MM.1S (cell line): ENCODE measurements at regions not wholly inside any gene's neighbourhood (a gene's known extent, or its start where the extent isn't known, plus 50 kb on each side); places are given as distances from the start of the nearest gene placed in this dataset.

Source experiments
- DNase-seq: peaks from one replicate; pipeline ENCODE4 v3.0.0-alpha.2; 2015
- H2AFZ ChIP-seq: fragments of 300-600 bp; sonication (generic); 2 replicates; pipeline ENCODE4 v1.6.0; 2016; ENCODE audit warnings: antibody characterized with exemption, low read length
- H3F3A ChIP-seq: fragments of 300-600 bp; sonication (generic); 2 replicates; pipeline ENCODE4 v1.6.1; 2016; ENCODE audit warnings: mild to moderate bottlenecking, antibody characterized with exemption, low read length, moderate library complexity, mixed read lengths; ENCODE audit not compliant: insufficient read depth
- H3K27ac ChIP-seq: fragments of 300-600 bp; sonication (generic); 2 replicates; pipeline ENCODE4 v1.5.1; 2016; ENCODE audit warnings: mild to moderate bottlenecking, low read length
- H3K27me3 ChIP-seq: fragments of 300-600 bp; sonication (generic); replicated peaks from 2 replicates; pipeline ENCODE4 v1.6.0; 2016; ENCODE audit warnings: low read length; ENCODE audit not compliant: insufficient read depth
- H3K36me3 ChIP-seq: fragments of 300-600 bp; sonication (generic); replicated peaks from 2 replicates; pipeline ENCODE4 v1.6.1; 2016; ENCODE audit warnings: mild to moderate bottlenecking, low read length, mixed read lengths; ENCODE audit not compliant: insufficient read depth
- H3K4me1 ChIP-seq: fragments of 300-600 bp; sonication (generic); 2 replicates; pipeline ENCODE4 v1.6.1; 2016; ENCODE audit warnings: low read length, mixed read lengths
- H3K4me2 ChIP-seq: fragments of 300-600 bp; sonication (generic); 2 replicates; pipeline ENCODE4 v1.6.0; 2016; ENCODE audit warnings: low read depth, low read length
- H3K4me3 ChIP-seq: fragments of 300-600 bp; sonication (generic); 2 replicates; pipeline ENCODE4 v1.5.1; 2016; ENCODE audit warnings: low read length, mixed read lengths
- H3K79me2 ChIP-seq: fragments of 300-600 bp; sonication (generic); 2 replicates; pipeline ENCODE4 v1.6.1; 2016; ENCODE audit warnings: mixed run types, low read length, mixed read lengths
- H3K9ac ChIP-seq: fragments of 300-600 bp; sonication (generic); 2 replicates; pipeline ENCODE4 v1.6.1; 2016; ENCODE audit warnings: low read length, mixed read lengths
- H3K9me2 ChIP-seq: fragments of 300-600 bp; sonication (generic); replicated peaks from 2 replicates; pipeline ENCODE4 v1.6.1; 2016; ENCODE audit warnings: mild to moderate bottlenecking, low read length, mixed read lengths; ENCODE audit not compliant: insufficient read depth
- H3K9me3 ChIP-seq: fragments of 300-600 bp; sonication (generic); replicated peaks from 2 replicates; pipeline ENCODE4 v1.6.1; 2016; ENCODE audit warnings: mild to moderate bottlenecking, low read length, mixed read lengths; ENCODE audit not compliant: insufficient read depth
- H4K20me1 ChIP-seq: fragments of 300-600 bp; sonication (generic); 2 replicates; pipeline ENCODE4 v1.6.1; 2016; ENCODE audit warnings: mild to moderate bottlenecking, low read length, moderate library complexity, mixed read lengths; ENCODE audit not compliant: insufficient read depth
- EZH2 ChIP-seq: fragments of 300-600 bp; sonication (generic); optimal IDR thresholded peaks from 2 replicates; pipeline ENCODE3; 2017; ENCODE audit warnings: low read depth, mild to moderate bottlenecking, antibody characterized with exemption, low read length, mixed read lengths
- EZH2phosphoT487 ChIP-seq: fragments of 300-600 bp; sonication (generic); IDR thresholded peaks from 2 replicates; pipeline ENCODE4 v1.6.1; 2018; ENCODE audit warnings: antibody characterized with exemption, low read length
- TF ChIP-seq, protein P1 (sequence below): fragments of 300-600 bp; sonication (generic); IDR thresholded peaks from 2 replicates; pipeline ENCODE4 v1.5.1; 2016; ENCODE audit warnings: antibody characterized with exemption, low read length, mixed read lengths

DNA sequence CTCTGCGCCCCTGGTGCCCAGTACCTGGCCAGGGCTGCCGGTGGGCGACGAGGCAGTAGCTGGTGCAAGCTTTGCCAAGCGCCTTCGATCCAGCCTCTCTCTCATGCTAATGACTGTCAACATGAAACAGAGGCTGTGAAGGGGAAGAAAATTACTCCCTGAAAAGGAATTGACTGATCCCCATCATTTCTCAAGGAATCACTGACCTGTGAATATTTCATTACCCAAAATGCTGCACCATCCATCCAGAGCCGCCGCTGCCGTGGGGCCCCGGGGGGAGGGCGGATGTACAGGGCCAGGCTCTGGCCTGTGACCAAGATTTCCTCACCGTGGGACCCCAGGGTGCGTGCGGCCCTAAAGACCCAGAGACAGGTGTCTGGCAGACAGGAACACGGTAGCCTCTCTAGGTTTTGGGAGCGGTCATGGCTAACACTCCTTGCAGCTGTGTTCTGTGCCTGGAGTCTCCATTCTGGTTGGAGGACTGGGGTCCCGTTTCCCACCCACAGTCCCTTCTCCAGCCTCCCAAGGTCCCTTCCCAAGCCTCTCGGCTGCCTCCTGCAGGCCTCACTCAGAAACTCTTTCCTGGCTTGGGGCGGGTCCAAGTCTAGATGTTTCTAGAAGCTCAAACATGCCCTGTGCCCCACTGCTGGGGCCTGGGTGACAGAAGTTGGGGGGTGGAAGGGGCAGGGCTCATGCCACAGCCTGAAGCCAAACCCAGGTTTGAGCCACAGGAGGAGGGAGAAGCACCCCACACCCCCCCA is 73.3 kb downstream of the ENGASE start:
- Histone ChIP-seq H3K9ac (no peak overlapping the region), H4K20me1 (no peaks in the 10 kb centered on the region), H2AFZ (no peak overlapping the region), H3K27ac (no peak overlapping the region), H3K27me3 (peaks cover 89% of the 10 kb centered on the region), H3K4me2 (no peak overlapping the region), H3K4me1 (no peaks in the 10 kb centered on the region), H3F3A (no peaks in the 10 kb centered on the region), H3K4me3 (no peak overlapping the region), H3K79me2 (no peaks in the 10 kb centered on the region), H3K9me2 (no peaks in the 10 kb centered on the region), H3K36me3 (no peaks in the 10 kb centered on the region), H3K9me3 (no peaks in the 10 kb centered on the region)
- TF ChIP-seq, protein P1, sequence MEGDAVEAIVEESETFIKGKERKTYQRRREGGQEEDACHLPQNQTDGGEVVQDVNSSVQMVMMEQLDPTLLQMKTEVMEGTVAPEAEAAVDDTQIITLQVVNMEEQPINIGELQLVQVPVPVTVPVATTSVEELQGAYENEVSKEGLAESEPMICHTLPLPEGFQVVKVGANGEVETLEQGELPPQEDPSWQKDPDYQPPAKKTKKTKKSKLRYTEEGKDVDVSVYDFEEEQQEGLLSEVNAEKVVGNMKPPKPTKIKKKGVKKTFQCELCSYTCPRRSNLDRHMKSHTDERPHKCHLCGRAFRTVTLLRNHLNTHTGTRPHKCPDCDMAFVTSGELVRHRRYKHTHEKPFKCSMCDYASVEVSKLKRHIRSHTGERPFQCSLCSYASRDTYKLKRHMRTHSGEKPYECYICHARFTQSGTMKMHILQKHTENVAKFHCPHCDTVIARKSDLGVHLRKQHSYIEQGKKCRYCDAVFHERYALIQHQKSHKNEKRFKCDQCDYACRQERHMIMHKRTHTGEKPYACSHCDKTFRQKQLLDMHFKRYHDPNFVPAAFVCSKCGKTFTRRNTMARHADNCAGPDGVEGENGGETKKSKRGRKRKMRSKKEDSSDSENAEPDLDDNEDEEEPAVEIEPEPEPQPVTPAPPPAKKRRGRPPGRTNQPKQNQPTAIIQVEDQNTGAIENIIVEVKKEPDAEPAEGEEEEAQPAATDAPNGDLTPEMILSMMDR, result peak; percentile 10; the same call in 1 of the 2 replicates
- TF ChIP-seq EZH2, result no peak
- DNase-seq, result no peak

DNA sequence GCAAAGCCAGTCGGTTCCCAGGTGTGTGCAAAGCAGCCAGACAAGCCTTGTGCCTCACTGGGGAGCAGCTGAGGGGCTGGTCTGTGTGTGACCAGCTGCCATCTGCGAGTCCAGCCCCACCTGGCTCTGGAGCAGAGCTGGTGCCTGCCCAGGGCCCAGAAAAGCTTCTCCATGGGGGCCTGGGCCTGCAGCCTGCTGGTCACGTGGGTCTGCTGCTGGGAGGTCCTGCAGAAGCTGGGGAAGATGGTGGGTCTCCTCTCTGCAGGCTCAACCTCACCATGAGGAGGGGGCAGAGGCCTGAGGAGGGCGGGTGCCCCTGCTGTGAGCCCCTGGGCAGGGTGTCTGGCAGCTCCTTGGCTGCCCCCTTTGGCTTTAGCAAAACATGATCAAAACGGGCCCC is 71.9 kb downstream of the ENGASE start:
- Histone ChIP-seq H3K27ac (no peak overlapping the region), H3K4me1 (no peaks in the 10 kb centered on the region), H3K27me3 (peaks cover 91% of the 10 kb centered on the region), H3K79me2 (no peaks in the 10 kb centered on the region), H3K36me3 (no peaks in the 10 kb centered on the region), H3K4me3 (no peak overlapping the region), H2AFZ (no peak overlapping the region), H3K9me3 (no peaks in the 10 kb centered on the region), H3K9me2 (no peaks in the 10 kb centered on the region), H3K9ac (no peak overlapping the region), H3F3A (no peaks in the 10 kb centered on the region), H4K20me1 (no peaks in the 10 kb centered on the region), H3K4me2 (no peak overlapping the region)
- no peak for TF ChIP-seq EZH2phosphoT487
- TF ChIP-seq EZH2, result no peak
- TF ChIP-seq, protein P1, result no peak
- DNase-seq, result no peak

DNA sequence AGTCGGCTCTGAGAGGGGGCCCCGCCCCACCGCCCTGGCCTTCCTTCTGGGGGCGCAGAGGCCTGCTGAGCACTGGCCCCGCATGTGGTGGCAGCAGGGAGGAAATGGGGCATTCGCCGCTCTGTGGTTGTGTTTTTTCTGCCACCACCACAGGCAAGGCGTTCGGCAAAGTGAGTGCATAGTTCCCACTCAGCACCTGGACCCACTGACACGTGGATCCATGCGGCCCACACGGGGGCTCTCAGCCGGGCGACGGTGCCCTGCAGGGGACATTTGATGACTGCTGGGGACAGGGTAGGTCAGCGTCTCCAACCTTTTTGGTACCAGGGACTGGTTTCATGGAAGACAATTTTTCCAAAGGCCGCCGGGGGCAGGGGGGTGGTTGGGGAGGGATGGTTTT is 70.9 kb downstream of the ENGASE start:
- Histone ChIP-seq H2AFZ (no peak overlapping the region), H3K4me3 (no peak overlapping the region), H3F3A (no peaks in the 10 kb centered on the region), H3K9ac (no peak overlapping the region), H3K9me2 (no peaks in the 10 kb centered on the region), H3K4me1 (no peaks in the 10 kb centered on the region), H3K79me2 (no peaks in the 10 kb centered on the region), H3K4me2 (no peak overlapping the region), H3K36me3 (no peaks in the 10 kb centered on the region), H3K27me3 (peaks cover 95% of the 10 kb centered on the region), H4K20me1 (no peaks in the 10 kb centered on the region), H3K27ac (no peak overlapping the region), H3K9me3 (no peaks in the 10 kb centered on the region)
- TF ChIP-seq, protein P1, result no peak
- TF ChIP-seq EZH2phosphoT487, result no peak
- TF ChIP-seq EZH2, result no peak
- DNase-seq, result no peak
